ENCODE measurements at regions not wholly inside any gene's neighbourhood (a gene's known extent, or its start where the extent isn't known, plus 50 kb on each side); places are given as distances from the start of the nearest gene placed in this dataset.

DNA sequence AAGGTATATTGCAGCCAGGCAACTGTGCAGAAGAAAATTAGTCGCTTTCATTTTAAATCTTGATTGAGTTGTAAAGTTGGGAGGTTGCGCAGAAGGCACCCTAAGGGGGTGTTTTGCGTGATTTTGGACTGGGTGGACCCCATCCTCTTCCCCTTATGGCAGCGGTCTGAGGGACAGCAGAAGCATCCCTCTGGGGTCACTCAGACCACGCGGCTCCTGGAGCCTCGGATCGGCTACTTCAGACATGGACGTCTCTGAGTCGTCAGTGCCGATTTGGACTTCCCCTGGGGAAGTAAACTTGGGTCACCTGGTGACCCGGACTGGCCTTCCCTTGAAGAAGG lies 639.0 kb upstream of the DPP6 start:
- no peaks in the 10 kb centered on the region for H3K4me1 Mint-ChIP-seq (ENCODE audit: low read depth, unreplicated experiment)
- DNase-seq, result no peak
- TF ChIP-seq, protein P1, sequence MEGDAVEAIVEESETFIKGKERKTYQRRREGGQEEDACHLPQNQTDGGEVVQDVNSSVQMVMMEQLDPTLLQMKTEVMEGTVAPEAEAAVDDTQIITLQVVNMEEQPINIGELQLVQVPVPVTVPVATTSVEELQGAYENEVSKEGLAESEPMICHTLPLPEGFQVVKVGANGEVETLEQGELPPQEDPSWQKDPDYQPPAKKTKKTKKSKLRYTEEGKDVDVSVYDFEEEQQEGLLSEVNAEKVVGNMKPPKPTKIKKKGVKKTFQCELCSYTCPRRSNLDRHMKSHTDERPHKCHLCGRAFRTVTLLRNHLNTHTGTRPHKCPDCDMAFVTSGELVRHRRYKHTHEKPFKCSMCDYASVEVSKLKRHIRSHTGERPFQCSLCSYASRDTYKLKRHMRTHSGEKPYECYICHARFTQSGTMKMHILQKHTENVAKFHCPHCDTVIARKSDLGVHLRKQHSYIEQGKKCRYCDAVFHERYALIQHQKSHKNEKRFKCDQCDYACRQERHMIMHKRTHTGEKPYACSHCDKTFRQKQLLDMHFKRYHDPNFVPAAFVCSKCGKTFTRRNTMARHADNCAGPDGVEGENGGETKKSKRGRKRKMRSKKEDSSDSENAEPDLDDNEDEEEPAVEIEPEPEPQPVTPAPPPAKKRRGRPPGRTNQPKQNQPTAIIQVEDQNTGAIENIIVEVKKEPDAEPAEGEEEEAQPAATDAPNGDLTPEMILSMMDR (IDR thresholded peaks at IDR 0.05; ENCODE audit: partially characterized antibody, unreplicated experiment), result no peak
- peaks cover 6% of the 10 kb centered on the region for H3K27me3 Mint-ChIP-seq (ENCODE audit: unreplicated experiment)
- no peak overlapping the region for H3K4me3 Mint-ChIP-seq (ENCODE audit: unreplicated experiment)
- H3K9me3 Mint-ChIP-seq (ENCODE audit: unreplicated experiment), result peaks cover 25% of the 10 kb centered on the region
- peaks cover 14% of the 10 kb centered on the region for H3K36me3 Mint-ChIP-seq (ENCODE audit: unreplicated experiment)
- H3K27ac Mint-ChIP-seq (ENCODE audit: unreplicated experiment), result no peak overlapping the region

DNA sequence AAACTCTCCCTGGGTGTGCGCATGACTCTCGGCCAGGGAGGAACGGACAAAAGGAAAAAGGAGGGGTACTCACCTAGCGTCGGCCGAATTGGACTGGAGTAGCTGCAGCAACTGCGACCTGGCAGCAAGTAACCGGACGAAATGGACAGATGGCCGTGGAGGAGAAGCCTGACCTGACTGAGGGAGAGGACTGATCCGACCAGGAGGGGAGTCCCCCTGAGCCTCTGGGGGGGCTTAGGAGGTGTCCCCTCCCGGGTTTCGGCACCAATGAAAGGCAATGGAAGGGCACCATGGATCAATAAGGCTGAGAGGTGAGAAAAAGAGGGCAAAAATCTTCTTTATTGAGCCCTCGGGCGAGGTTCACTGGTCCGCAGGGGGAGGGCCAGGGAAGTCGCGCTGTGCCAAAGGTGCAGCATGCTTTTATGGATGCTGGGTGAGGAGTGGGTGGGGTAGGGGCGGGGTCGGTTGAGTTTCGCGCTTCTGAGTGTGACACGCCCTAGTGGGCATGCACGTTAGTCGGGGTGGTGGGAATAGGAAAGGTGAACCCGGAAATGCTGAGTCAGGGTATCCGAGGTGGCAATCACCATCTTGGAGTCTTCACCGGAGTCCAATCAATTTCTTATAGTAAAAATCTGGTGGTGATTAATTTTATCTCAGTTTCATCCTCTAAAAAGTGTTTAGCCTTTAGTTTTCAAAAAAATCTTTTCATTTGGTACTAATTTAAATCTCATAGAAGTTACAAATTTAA lies 638.5 kb upstream of the DPP6 start:
- no peak overlapping the region for H3K4me3 Mint-ChIP-seq (ENCODE audit: unreplicated experiment)
- TF ChIP-seq, protein P1 (IDR thresholded peaks at IDR 0.05; ENCODE audit: partially characterized antibody, unreplicated experiment), result no peak
- DNase-seq, result no peak
- no peak overlapping the region for H3K27ac Mint-ChIP-seq (ENCODE audit: unreplicated experiment)
- H3K36me3 Mint-ChIP-seq (ENCODE audit: unreplicated experiment), result peaks cover 18% of the 10 kb centered on the region
- H3K27me3 Mint-ChIP-seq (ENCODE audit: unreplicated experiment), result peaks cover 6% of the 10 kb centered on the region
- H3K4me1 Mint-ChIP-seq (ENCODE audit: low read depth, unreplicated experiment), result no peaks in the 10 kb centered on the region
- peaks cover 25% of the 10 kb centered on the region for H3K9me3 Mint-ChIP-seq (ENCODE audit: unreplicated experiment)

DNA sequence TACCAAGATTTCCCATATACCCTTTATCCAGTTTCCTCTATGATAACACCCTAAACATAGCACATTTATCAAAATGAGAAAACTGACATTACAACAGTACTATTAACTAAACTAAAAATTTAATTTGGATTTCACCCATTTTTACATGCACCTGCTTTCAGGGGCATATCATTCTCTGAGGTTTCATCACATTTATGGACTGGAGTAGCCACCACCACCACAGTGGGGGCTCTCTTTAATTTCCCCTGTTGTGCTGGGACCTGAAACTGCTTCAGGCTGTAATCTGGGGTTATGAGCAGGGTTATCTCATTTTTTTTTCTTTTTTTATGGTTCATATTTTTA lies 637.9 kb upstream of the DPP6 start:
- Mint-ChIP-seq H3K4me3 (ENCODE audit: unreplicated experiment) (no peak overlapping the region), H3K9me3 (ENCODE audit: unreplicated experiment) (peaks cover 25% of the 10 kb centered on the region), H3K27me3 (ENCODE audit: unreplicated experiment) (peaks cover 6% of the 10 kb centered on the region), H3K36me3 (ENCODE audit: unreplicated experiment) (peaks cover 18% of the 10 kb centered on the region), H3K27ac (ENCODE audit: unreplicated experiment) (no peak overlapping the region), H3K4me1 (ENCODE audit: low read depth, unreplicated experiment) (no peaks in the 10 kb centered on the region)
- DNase-seq, result no peak
- TF ChIP-seq, protein P1 (IDR thresholded peaks at IDR 0.05; ENCODE audit: partially characterized antibody, unreplicated experiment), result no peak

DNA sequence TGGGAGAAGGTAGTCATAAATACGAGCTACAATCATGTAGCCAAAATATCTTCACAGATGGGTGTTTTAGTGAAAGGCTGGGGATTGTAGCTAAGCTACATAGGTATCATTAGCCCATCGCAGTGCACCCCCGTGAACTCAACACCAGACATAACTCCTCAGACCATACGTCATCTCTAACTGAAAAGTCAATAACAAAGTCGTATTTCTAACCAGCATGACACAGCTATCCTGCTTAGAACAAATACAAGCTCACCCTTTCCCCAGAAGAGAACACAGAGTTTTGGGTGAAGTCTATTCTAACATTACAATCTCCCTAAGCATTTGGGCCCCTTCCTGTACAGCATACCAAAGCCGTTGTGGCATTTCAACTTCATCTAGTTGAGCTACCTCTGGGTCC lies 636.6 kb upstream of the DPP6 start:
- Mint-ChIP-seq H3K4me3 (ENCODE audit: unreplicated experiment) (no peak overlapping the region), H3K9me3 (ENCODE audit: unreplicated experiment) (peaks cover 18% of the 10 kb centered on the region)
- DNase-seq, result no peak

More for the DNA sequence above, 636.6 kb upstream of the DPP6 start:
- Mint-ChIP-seq H3K36me3 (ENCODE audit: unreplicated experiment) (peaks cover 18% of the 10 kb centered on the region), H3K27me3 (ENCODE audit: unreplicated experiment) (peaks cover 6% of the 10 kb centered on the region), H3K27ac (ENCODE audit: unreplicated experiment) (no peak overlapping the region), H3K4me1 (ENCODE audit: low read depth, unreplicated experiment) (no peaks in the 10 kb centered on the region)
- TF ChIP-seq, protein P1 (IDR thresholded peaks at IDR 0.05; ENCODE audit: partially characterized antibody, unreplicated experiment), result no peak
